Vagina (tissue), 2 donors: ENCODE measurements at regions not wholly inside any gene's neighbourhood (a gene's known extent, or its start where the extent isn't known, plus 50 kb on each side); places are given as distances from the start of the nearest gene placed in this dataset.

Experiments used
- CTCF ChIP-seq, 3 experiments: fragments of 450-650 bp in 2 of 3; fragments of 200-600 bp in 1 of 3; sonication (generic) in 1 of 3; IDR thresholded peaks; one replicate each; pipeline ENCODE4 v1.5.1; 2017 to 2019; ENCODE audit warnings: antibody characterized with exemption in 3 of 3, mild to moderate bottlenecking in 2 of 3, moderate library complexity in 2 of 3
- POLR2A ChIP-seq, 2 donors: fragments of 450-650 bp; IDR thresholded peaks; one replicate each; pipeline ENCODE4 v1.6.1; 2017; ENCODE audit warnings: antibody characterized with exemption in 2 of 2, mild to moderate bottlenecking in 2 of 2, moderate library complexity in 2 of 2

GRCh38 chr16:60304720-60305119 is 1570.6 kb upstream of the GOT2 start:
- TF ChIP-seq CTCF (IDR thresholded peaks at IDR 0.05) (no peak), POLR2A (IDR thresholded peaks at IDR 0.05) (no peak)
